ENCODE measurements at regions not wholly inside any gene's neighbourhood (a gene's known extent, or its start where the extent isn't known, plus 50 kb on each side); places are given as distances from the start of the nearest gene placed in this dataset.

DNA sequence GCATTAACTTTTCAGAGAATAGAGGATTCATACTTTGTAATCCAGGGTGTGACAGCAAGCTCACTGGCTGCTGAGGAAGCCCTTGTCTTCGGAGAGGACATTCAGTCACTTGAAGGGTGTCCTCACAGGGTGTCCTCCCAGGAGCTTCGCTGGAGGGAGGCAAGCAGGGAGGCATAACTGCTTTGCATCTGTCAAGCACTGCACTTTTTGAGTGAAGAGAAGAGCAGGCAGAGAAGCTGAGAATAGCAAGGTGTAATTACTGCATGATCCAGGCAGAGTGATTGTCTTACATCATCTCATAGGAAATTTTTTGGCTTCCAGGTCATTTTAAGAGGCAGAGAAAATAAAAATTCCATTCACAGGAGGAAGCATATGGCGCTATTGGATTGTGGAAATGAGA lies 232.5 kb upstream of the ZP4 start (continued):
- no peak for TF ChIP-seq ZNF324 (CRISPR knock-in tag; IDR thresholded peaks at IDR 0.05)
- no peak for TF ChIP-seq CBX2 (IDR thresholded peaks at IDR 0.05; ENCODE audit: insufficient read depth, low read length, poor library complexity, severe bottlenecking)
- TF ChIP-seq SAFB (IDR thresholded peaks at IDR 0.05; ENCODE audit: borderline replicate concordance, low read depth, low read length): no peak
- TF ChIP-seq ZNF347 (CRISPR knock-in tag; IDR thresholded peaks at IDR 0.05; ENCODE audit: low read depth): no peak
- TF ChIP-seq, protein P1, sequence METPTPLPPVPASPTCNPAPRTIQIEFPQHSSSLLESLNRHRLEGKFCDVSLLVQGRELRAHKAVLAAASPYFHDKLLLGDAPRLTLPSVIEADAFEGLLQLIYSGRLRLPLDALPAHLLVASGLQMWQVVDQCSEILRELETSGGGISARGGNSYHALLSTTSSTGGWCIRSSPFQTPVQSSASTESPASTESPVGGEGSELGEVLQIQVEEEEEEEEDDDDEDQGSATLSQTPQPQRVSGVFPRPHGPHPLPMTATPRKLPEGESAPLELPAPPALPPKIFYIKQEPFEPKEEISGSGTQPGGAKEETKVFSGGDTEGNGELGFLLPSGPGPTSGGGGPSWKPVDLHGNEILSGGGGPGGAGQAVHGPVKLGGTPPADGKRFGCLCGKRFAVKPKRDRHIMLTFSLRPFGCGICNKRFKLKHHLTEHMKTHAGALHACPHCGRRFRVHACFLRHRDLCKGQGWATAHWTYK (CRISPR knock-in tag; IDR thresholded peaks at IDR 0.05): no peak

DNA sequence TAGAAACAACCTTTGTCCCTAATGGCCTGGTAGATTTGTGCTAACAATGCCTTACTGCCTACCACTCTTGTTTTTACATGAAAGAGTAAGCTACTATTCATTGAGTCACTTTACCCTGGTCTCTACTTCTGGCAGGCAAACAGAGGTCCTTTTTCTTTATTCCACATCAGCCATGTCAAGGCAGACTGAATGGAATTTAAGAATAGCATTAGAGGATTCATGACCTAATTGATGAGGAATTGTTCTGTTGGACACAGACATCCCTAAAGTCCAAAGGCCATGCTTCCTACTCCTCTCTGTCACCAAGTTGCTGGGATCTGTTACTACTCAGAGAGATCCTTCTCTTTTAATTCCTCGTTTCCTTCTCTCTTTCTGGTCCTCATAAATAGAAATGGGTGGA lies 229.1 kb upstream of the ZP4 start:
- Histone ChIP-seq H3K4me2 (ENCODE audit: insufficient read depth, low read length) (no peak overlapping the region), H3K27me3 (ENCODE audit: control insufficient read depth in 2 of 2, insufficient read depth in 2 of 2, low read length in 2 of 2) (no peaks in the 10 kb centered on the region), H2AFZ (ENCODE audit: low read depth, low read length) (no peak overlapping the region), H3K9me1 (ENCODE audit: control insufficient read depth, insufficient read depth, low read length) (no peaks in the 10 kb centered on the region), H3K9me3 (replicated peaks; ENCODE audit: control insufficient read depth, insufficient read depth, low read depth, low read length) (0 out of 2 replicates have a peak, but pooled peaks cover 2% of the 10 kb centered on the region), H4K20me1 (replicated peaks; ENCODE audit: control insufficient read depth, insufficient read depth, low read length) (no peaks in the 10 kb centered on the region), H3K27ac (ENCODE audit: extremely low read depth, low read depth, low read length) (no peak overlapping the region), H3K79me2 (ENCODE audit: control insufficient read depth, insufficient read depth, low read length) (no peaks in the 10 kb centered on the region), H3K9ac (ENCODE audit: insufficient read depth in 1 of 2, low read depth in 2 of 2, low read length in 2 of 2) (no peak overlapping the region), H3K4me3 (no peak overlapping the region), H3K36me3 (ENCODE audit: control insufficient read depth, insufficient read depth, low read length) (no peaks in the 10 kb centered on the region), H3K4me1 (replicated peaks in 1 of 2; ENCODE audit: control insufficient read depth in 2 of 2, insufficient read depth in 2 of 2, low read length in 2 of 2) (no peaks in the 10 kb centered on the region)
- no TSS peak for BruUV-seq (replicated peaks)
- WGBS (ENCODE audit: insufficient coverage, low coverage, missing lambda C conversion rate): 0% methylated on average over 1 of the region's 1 CpG
- FAIRE-seq (no peak), DNase-seq (ENCODE audit: extremely low read depth in 1 of 4, low spot score in 3 of 4) (no peak), ATAC-seq (no peak)
- ChIA-PET CTCF (ENCODE audit: low intra/inter-chr PET ratio) (no interaction called here), POLR2A (no interaction called here)
- in situ Hi-C loops (cut with MboI) (no loop called here), intact Hi-C loops (cut with micrococcal nuclease) (no loop called here)
- TF ChIP-seq FOXP1 (CRISPR knock-in tag; IDR thresholded peaks at IDR 0.05) (no peak), RNF2 (IDR thresholded peaks at IDR 0.05) (no peak), RAD21 (CRISPR knock-in tag; conservative IDR thresholded peaks at IDR 0.05 in 1 of 2, IDR thresholded peaks at IDR 0.05 in 1 of 2) (no peak), ZNF830 (CRISPR knock-in tag; IDR thresholded peaks at IDR 0.05) (no peak), KAT7 (CRISPR knock-in tag; IDR thresholded peaks at IDR 0.05; ENCODE audit: borderline replicate concordance) (no peak), ZNF431 (CRISPR knock-in tag; IDR thresholded peaks at IDR 0.05) (no peak), MTF1 (CRISPR knock-in tag; IDR thresholded peaks at IDR 0.05; ENCODE audit: borderline replicate concordance) (no peak)
- TF ChIP-seq, protein P2, sequence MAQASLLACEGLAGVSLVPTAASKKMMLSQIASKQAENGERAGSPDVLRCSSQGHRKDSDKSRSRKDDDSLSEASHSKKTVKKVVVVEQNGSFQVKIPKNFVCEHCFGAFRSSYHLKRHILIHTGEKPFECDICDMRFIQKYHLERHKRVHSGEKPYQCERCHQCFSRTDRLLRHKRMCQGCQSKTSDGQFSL (CRISPR knock-in tag; IDR thresholded peaks at IDR 0.05): no peak
- TF ChIP-seq, protein P2 (tag; IDR thresholded peaks at IDR 0.05): no peak
- TF ChIP-seq, protein P3, sequence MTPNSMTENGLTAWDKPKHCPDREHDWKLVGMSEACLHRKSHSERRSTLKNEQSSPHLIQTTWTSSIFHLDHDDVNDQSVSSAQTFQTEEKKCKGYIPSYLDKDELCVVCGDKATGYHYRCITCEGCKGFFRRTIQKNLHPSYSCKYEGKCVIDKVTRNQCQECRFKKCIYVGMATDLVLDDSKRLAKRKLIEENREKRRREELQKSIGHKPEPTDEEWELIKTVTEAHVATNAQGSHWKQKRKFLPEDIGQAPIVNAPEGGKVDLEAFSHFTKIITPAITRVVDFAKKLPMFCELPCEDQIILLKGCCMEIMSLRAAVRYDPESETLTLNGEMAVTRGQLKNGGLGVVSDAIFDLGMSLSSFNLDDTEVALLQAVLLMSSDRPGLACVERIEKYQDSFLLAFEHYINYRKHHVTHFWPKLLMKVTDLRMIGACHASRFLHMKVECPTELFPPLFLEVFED (CRISPR knock-in tag; conservative IDR thresholded peaks at IDR 0.05): no peak
- TF ChIP-seq, protein P4, sequence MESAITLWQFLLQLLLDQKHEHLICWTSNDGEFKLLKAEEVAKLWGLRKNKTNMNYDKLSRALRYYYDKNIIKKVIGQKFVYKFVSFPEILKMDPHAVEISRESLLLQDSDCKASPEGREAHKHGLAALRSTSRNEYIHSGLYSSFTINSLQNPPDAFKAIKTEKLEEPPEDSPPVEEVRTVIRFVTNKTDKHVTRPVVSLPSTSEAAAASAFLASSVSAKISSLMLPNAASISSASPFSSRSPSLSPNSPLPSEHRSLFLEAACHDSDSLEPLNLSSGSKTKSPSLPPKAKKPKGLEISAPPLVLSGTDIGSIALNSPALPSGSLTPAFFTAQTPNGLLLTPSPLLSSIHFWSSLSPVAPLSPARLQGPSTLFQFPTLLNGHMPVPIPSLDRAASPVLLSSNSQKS (CRISPR knock-in tag; IDR thresholded peaks at IDR 0.05): no peak

All from K562 (cell line).